Common myeloid progenitor, CD34-positive (primary cell): ENCODE measurements at regions not wholly inside any gene's neighbourhood (a gene's known extent, or its start where the extent isn't known, plus 50 kb on each side); places are given as distances from the start of the nearest gene placed in this dataset.

Experiments
- CTCF ChIA-PET: fragments of 350-600 bp; sonication (Branson Sonifier 250); formaldehyde crosslinking; loops from one replicate; lab custom pipeline; 2021; ENCODE audit warnings: antibody characterized with exemption; lab: Charles Lee
- POLR2A ChIA-PET: fragments of 350-600 bp; sonication (Branson Sonifier 250); formaldehyde crosslinking; loops from one replicate; lab custom pipeline; 2021; ENCODE audit warnings: antibody characterized with exemption; lab: Charles Lee
- DNase-seq, 3 donors: peaks; one replicate each; pipeline versions ENCODE4 v3.0.0 to v3.0.0-alpha.2; 2013
- H3K27ac ChIP-seq, 2 experiments: 1 replicate in 1 of 2; 2 replicates in 1 of 2; pipeline ENCODE4 v1.7.0; 2013; ENCODE audit warnings: inconsistent platforms in 2 of 2, low read length in 2 of 2, mild to moderate bottlenecking in 2 of 2, low read depth in 1 of 2, moderate library complexity in 1 of 2; ENCODE audit not compliant: severe bottlenecking in 2 of 2, insufficient read depth in 1 of 2, poor library complexity in 1 of 2
- H3K27me3 ChIP-seq, 5 experiments: replicated peaks in 2 of 5; 1 replicate in 3 of 5; 2 replicates in 2 of 5; pipeline versions ENCODE4 v1.6.1 to v1.7.0; 2013; ENCODE audit warnings: low read length in 4 of 5, mild to moderate bottlenecking in 2 of 5, moderate library complexity in 2 of 5, inconsistent platforms in 1 of 5; ENCODE audit not compliant: insufficient read depth in 5 of 5, control insufficient read depth in 4 of 5
- H3K36me3 ChIP-seq, 4 experiments: 1 replicate in 2 of 4; 2 replicates in 2 of 4; pipeline versions ENCODE4 v1.6.1 to v1.7.0; 2013; ENCODE audit warnings: low read length in 3 of 4, control low read depth in 1 of 4, mild to moderate bottlenecking in 1 of 4; ENCODE audit not compliant: control insufficient read depth in 4 of 4, insufficient read depth in 4 of 4
- H3K4me1 ChIP-seq, 4 experiments: 1 replicate in 3 of 4; 2 replicates in 1 of 4; pipeline versions ENCODE4 v1.6.1 to v1.7.1; 2013; ENCODE audit warnings: low read length in 3 of 4, mild to moderate bottlenecking in 3 of 4, control low read depth in 1 of 4, inconsistent platforms in 1 of 4, moderate library complexity in 1 of 4; ENCODE audit not compliant: control insufficient read depth in 4 of 4, insufficient read depth in 4 of 4; ENCODE audit errors: control extremely low read depth in 1 of 4
- H3K4me3 ChIP-seq, 7 experiments: 1 replicate in 4 of 7; 2 replicates in 3 of 7; pipeline versions ENCODE4 v1.5.1 to v1.7.0; 2013; ENCODE audit warnings: mild to moderate bottlenecking in 7 of 7, low read length in 6 of 7, moderate library complexity in 6 of 7, inconsistent platforms in 2 of 7, low read depth in 2 of 7, control low read depth in 1 of 7; ENCODE audit not compliant: insufficient read depth in 4 of 7, control insufficient read depth in 1 of 7; ENCODE audit errors: extremely low read depth in 1 of 7
- H3K9me3 ChIP-seq, 5 experiments: 1 replicate in 4 of 5; 2 replicates in 1 of 5; pipeline versions ENCODE4 v1.6.1 to v1.7.1; 2013; ENCODE audit warnings: low read length in 4 of 5, mild to moderate bottlenecking in 2 of 5, inconsistent platforms in 1 of 5, low read depth in 1 of 5, moderate library complexity in 1 of 5; ENCODE audit not compliant: control insufficient read depth in 4 of 5, insufficient read depth in 2 of 5; ENCODE audit errors: control extremely low read depth in 1 of 5
- WGBS: methylation state at CpG from one replicate; pipeline ENCODE4 v1.1.5; 2013; ENCODE audit not compliant: insufficient coverage; 5-methylcytosine and 5-hydroxymethylcytosine counted together

DNA sequence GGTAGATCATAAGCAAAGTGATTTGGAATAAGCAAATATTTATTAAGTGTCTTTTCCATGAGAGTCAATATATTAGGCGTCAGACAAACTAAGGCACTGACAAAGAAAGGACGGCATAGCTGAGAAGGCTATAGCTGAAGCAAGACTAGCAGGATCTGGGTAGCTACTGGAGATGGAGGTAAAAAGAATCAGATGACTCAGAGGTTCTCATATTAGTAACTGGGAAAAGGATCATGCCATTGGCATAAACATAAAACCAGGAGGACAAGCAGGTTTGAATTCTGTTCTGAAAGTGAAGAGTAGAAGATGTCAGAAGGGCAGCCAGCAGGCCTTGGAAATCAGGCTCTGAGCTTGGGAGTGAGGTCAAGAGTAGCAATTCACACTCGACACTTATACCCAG, 531.9 kb downstream of the PTPRC start:
- H3K36me3 ChIP-seq: no peaks in the 10 kb centered on the region
- no peaks in the 10 kb centered on the region for H3K27me3 ChIP-seq
- DNase-seq: no peak
- POLR2A ChIA-PET: no interaction called here
- no peak overlapping the region for H3K27ac ChIP-seq
- H3K4me3 ChIP-seq: no peak overlapping the region
- WGBS: 93% methylated on average over 3 of the region's 3 CpGs
- peaks cover 4 to 21% (median 17%) of the 10 kb centered on the region in 4 experiments for H3K4me1 ChIP-seq
- peaks cover 0 to 1% (median 0%) of the 10 kb centered on the region in 5 experiments for H3K9me3 ChIP-seq
- CTCF ChIA-PET: no interaction called here

DNA sequence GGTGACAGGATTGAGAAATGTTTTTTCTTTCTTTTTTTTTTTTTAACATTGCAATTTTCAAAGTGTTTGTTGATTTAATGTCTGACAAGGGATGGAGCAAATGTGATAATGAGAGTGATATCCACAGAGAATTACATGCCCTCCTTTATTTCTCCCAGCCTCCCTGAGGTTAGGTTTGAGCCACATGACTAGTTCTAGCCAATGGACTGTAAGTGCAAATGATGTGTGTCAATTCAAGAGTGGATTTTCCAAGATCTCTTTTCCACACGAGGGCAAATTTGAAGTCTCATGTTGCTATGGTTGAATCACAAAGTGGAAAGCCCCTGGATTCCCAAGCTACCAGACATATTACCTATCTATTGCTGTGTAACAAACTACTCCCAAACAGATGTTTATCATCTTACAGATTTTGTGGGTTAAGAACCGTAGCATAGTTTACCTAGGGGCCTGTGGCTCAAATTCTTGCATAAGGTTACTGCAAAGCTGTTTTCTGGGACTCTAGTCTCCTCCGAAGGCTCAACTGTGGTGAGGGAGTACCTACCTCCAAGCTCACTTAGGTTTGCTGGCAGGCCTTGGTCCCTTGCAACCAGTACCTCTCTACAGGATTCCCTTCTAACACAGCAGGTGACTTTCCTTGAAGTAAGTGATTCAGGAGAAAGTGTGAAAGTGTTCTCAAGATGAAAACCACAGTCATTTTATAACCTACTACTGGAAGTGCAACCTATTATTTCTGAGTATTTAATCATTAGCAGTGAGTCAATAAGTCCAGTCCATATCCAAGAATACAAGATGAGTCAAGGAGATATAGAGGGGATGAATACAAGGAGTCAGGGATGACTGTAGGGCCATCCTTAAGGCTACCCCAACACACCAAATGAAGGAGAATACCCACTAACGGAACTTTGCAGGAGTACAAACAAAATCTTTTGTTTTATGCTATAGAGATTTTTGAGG, 533.6 kb downstream of the PTPRC start:
- ChIA-PET POLR2A (interaction anchor here (0.6 kb wide), 1 partner anchor 1057 kb away, joined by 3 read pairs; no protein-coding TSS in a partner anchor), CTCF (interaction anchor here (1.4 to 2.5 kb wide), 2 partner anchors 10 to 70 kb away, joined by 4 to 8 read pairs; no protein-coding TSS in a partner anchor)
- Histone ChIP-seq H3K9me3 (peaks cover 0 to 1% (median 0%) of the 10 kb centered on the region in 5 experiments), H3K36me3 (no peaks in the 10 kb centered on the region), H3K27me3 (no peaks in the 10 kb centered on the region), H3K4me3 (no peak overlapping the region), H3K27ac (no peak overlapping the region), H3K4me1 (peaks cover 4 to 21% (median 17%) of the 10 kb centered on the region in 4 experiments)
- WGBS: 83% methylated on average over 2 of the region's 4 CpGs
- peak in 1 of 3 donors; percentile 8 for DNase-seq

DNA sequence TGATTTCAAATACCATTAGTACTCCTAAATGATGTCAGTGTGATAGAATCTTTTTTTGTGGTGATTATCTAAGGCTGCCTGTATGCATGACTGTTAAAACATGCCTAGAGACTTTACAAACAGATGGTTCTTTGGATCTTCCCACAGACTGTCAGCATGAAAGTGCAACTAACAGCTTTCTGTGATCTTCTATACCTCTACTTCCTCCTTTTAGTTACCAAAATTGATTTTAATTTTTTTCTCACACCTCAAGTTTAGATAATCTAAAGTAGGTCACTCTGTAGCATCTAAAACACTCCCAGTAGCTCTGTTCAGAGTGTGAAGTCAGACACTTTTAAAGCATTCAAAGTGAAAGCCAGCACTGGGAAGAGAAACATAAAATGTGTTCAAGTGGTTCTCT, 534.5 kb downstream of the PTPRC start:
- H3K9me3 ChIP-seq: peaks cover 0 to 1% (median 0%) of the 10 kb centered on the region in 5 experiments
- H3K27me3 ChIP-seq: no peaks in the 10 kb centered on the region
- H3K36me3 ChIP-seq: no peaks in the 10 kb centered on the region
- ChIA-PET CTCF (interaction anchor here (1.4 to 2.5 kb wide), 2 partner anchors 9 to 69 kb away, joined by 4 to 8 read pairs; no protein-coding TSS in a partner anchor), POLR2A (no interaction called here)
- no peak overlapping the region for H3K4me3 ChIP-seq
- DNase-seq: peak; percentile 29 to 95 (median 89)
- H3K4me1 ChIP-seq: peaks cover 4 to 21% (median 17%) of the 10 kb centered on the region in 4 experiments
- no peak overlapping the region for H3K27ac ChIP-seq

DNA sequence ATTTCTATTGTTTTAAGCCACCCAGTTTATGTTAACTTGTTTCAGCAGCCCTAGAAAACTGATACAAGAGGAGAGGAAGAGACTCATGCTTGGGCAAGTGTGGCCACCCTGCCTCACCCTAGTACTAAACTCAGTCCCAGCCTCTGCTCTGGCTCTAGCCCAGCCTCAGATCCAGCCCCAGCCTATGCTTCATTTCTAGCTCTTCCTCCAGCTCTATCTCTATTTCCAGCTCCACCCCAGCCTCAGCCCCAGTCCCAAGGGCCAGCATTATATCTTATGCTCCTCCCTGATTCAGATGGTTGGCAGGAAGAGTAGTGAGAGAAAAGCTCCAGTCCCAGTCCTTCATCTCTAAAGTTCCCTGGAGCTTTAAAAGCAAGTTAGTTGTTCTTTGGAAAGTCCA, 535.5 kb downstream of the PTPRC start:
- H3K27ac ChIP-seq: no peak overlapping the region
- ChIA-PET POLR2A (no interaction called here), CTCF (interaction anchor here (2.5 kb wide), 1 partner anchor 68 kb away, joined by 8 read pairs; no protein-coding TSS in a partner anchor)
- DNase-seq: no peak
- no peaks in the 10 kb centered on the region for H3K27me3 ChIP-seq
- H3K9me3 ChIP-seq: peaks cover 0 to 1% (median 0%) of the 10 kb centered on the region in 5 experiments
- no peaks in the 10 kb centered on the region for H3K36me3 ChIP-seq
- no peak overlapping the region for H3K4me3 ChIP-seq
- H3K4me1 ChIP-seq: peaks cover 4 to 23% (median 15%) of the 10 kb centered on the region in 4 experiments

DNA sequence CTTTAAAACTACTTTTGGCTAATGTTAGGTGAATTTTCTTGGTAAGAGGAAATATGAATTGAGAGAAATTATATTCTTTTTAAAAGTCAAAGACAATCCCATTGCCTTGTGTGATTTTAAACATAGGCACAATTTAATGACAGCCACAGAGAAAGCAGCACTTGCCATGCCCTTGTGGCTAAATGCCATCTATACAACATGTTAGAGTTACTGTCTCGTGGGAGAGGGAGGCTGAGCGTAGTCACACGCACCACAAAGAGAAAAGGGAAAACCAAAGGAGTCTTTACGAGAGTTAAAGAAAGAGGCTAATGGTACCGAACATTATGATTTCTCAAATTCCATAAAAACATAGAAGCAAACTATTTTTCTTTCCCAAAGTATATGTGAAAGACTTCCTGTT, 537.9 kb downstream of the PTPRC start:
- Histone ChIP-seq H3K4me1 (peaks cover 4 to 30% (median 18%) of the 10 kb centered on the region in 4 experiments), H3K36me3 (no peaks in the 10 kb centered on the region), H3K27ac (no peak overlapping the region), H3K9me3 (peaks cover 0 to 1% (median 0%) of the 10 kb centered on the region in 5 experiments), H3K4me3 (no peak overlapping the region), H3K27me3 (no peaks in the 10 kb centered on the region)
- WGBS: 100% methylated on average over 1 of the region's 5 CpGs
- POLR2A ChIA-PET: no interaction called here
- DNase-seq: no peak
- CTCF ChIA-PET: no interaction called here

DNA sequence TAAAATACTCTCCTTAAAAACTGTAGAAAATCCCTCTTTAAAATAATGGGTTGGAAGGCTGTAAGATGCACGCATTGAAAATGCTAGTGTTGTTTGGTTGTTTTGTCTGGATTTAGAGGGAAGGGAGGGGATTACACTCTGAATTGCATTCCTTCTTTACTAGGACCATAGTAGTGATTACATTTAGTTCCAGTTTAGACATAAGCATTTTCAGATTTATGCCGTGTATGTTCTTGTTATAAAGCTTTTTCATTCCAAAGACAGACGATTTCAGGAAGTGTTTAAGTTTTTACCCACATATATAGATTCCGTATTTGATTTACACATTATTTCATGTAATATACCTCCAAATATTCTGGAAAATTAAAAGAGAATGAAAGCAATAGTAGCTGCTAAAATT, 538.4 kb downstream of the PTPRC start:
- POLR2A ChIA-PET: no interaction called here
- WGBS: no CpG with 5 or more reads among the region's 4 CpGs
- Histone ChIP-seq H3K9me3 (peaks cover 0 to 1% (median 0%) of the 10 kb centered on the region in 5 experiments), H3K27me3 (no peaks in the 10 kb centered on the region), H3K27ac (no peak overlapping the region), H3K36me3 (no peaks in the 10 kb centered on the region), H3K4me1 (peaks cover 4 to 36% (median 21%) of the 10 kb centered on the region in 4 experiments), H3K4me3 (no peak overlapping the region)
- no peak for DNase-seq
- CTCF ChIA-PET: no interaction called here

DNA sequence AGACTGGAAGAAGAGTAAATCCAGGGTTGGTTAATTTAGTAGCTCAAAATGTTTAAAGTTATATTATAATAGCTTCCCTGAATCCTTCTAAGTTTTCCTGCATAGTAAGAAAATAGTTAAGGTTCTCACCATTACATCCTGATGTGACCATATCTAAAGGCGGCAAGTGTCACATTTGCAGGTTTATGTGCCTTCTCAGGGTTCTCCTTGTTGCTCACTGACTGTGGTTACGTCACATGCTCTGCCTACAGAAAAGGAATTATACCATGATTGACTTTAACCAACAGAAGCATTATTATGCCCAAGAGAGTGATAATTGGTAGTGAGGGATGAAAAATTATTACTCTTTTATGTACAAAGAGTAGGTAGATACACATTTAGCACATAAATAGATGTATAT, 539.8 kb downstream of the PTPRC start:
- WGBS: no CpG with 5 or more reads among the region's 2 CpGs
- no peaks in the 10 kb centered on the region for H3K36me3 ChIP-seq
- ChIA-PET POLR2A (no interaction called here), CTCF (no interaction called here)
- peaks cover 0 to 26% (median 15%) of the 10 kb centered on the region in 4 experiments for H3K4me1 ChIP-seq
- H3K27me3 ChIP-seq: no peaks in the 10 kb centered on the region
- H3K4me3 ChIP-seq: no peak overlapping the region
- DNase-seq: no peak
- peaks cover 0 to 1% (median 0%) of the 10 kb centered on the region in 5 experiments for H3K9me3 ChIP-seq
- H3K27ac ChIP-seq: no peak overlapping the region
